Erythroblast (primary cell): ENCODE measurements at regions not wholly inside any gene's neighbourhood (a gene's known extent, or its start where the extent isn't known, plus 50 kb on each side); places are given as distances from the start of the nearest gene placed in this dataset.

Experiments
- GATA1 ChIP-seq: IDR thresholded peaks from 2 replicates; pipeline ENCODE4 v1.6.1; 2011; ENCODE audit warnings: low read depth, mild to moderate bottlenecking, control low read depth, low read length, moderate library complexity
- POLR2A ChIP-seq: IDR thresholded peaks from 2 replicates; pipeline ENCODE4 v1.6.1; 2011; ENCODE audit warnings: mild to moderate bottlenecking, low read length

GRCh38 chr20:60095456-60095855, 137.2 kb downstream of the CDH26 start:
- TF ChIP-seq POLR2A (no peak), GATA1 (no peak)
